NCI-H146 (cell line): ENCODE measurements at regions not wholly inside any gene's neighbourhood (a gene's known extent, or its start where the extent isn't known, plus 50 kb on each side); places are given as distances from the start of the nearest gene placed in this dataset.

Source experiments
- DNase-seq: peaks from one replicate; lab custom pipeline; 2025; lab: John Stamatoyannopoulos, UW

- DNase-seq = no peak
Measured at GRCh38 chr3:65231544-65231943, 543.7 kb upstream of the ADAMTS9 start.

GRCh38 chr3:65230261-65231139 lies 542.7 kb upstream of the ADAMTS9 start:
- no peak for DNase-seq

- no peak for DNase-seq
Measured at GRCh38 chr3:65226287-65226686, 538.5 kb upstream of the ADAMTS9 start.

DNA sequence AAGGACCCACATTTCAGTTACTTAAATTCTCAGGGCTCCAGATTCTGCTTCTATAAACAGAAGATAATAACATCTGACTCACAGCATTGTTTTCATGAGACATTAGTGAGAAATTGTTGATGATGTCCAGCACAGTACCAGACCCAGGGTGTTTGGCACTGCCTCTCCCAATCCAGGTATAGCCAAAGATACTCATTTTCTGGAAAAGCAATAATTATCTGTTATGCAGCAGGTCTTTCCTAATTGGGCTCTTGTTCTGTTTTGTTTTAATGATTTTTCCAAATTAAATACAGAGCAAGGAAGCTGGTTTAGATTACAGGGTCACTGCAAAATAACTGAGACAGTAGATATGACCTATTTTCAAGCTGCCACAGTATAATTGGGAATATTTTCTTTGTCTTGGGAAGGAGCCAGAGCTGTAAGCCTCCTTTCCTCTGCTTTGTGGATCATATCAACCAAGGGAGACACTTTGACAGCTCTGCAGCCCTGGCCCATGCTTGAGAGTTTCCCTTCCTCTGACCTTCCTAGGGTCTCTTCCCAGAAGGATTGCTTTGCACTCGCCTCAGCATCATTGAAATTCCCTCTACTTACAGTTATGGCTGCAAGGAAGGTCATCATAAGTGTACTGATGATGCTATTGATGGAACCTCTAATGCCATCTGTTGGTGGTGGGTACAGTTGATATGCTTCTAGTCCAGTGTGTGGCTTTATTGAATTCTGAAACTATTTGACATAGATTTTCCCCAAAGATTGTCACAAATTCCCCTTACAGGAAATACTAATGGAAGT lies 522.4 kb upstream of the ADAMTS9 start:
- no peak for DNase-seq

GRCh38 chr3:65202395-65202794 lies 514.6 kb upstream of the ADAMTS9 start:
- DNase-seq = no peak

GRCh38 chr3:65201926-65202325 lies 514.1 kb upstream of the ADAMTS9 start:
- no peak for DNase-seq

DNA sequence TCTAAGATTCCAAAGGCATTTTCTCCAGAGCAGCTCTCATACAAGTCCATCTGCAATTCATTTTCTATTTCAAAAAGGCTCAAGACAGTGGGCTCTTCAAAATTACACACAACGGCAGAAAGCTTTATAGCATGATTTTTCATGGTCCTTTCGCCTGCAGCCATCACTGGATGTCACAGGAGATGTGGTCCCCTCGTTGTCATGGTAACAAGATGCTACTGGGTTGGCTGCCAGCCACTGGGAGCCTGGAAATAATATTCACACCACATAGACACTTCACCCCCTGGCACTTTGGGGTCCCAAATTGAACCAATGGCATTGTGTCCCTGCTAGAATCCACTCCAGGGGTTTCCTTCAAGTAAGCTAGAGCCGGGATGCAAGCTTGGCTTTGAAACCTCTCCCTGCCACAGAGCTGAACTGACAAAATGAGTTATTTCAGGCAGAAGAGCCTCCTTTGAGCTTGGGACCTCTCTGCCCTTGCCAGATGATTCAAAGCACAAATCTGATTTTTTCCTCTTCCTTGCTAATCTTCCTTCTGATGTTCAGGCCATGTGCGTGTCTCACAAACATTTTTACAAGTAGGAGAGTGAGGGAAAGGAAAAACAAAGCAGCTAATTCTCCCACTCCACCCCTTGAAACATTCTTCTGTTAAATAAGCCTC lies 512.6 kb upstream of the ADAMTS9 start:
- no peak for DNase-seq

- no peak for DNase-seq
Measured at GRCh38 chr3:65196663-65197062, 508.9 kb upstream of the ADAMTS9 start.

- DNase-seq = no peak
Measured at GRCh38 chr3:65195211-65196006, 507.6 kb upstream of the ADAMTS9 start.

- DNase-seq = no peak
Measured at GRCh38 chr3:65194744-65195143, 506.9 kb upstream of the ADAMTS9 start.

GRCh38 chr3:65194047-65194714 lies 506.4 kb upstream of the ADAMTS9 start:
- DNase-seq = no peak

DNA sequence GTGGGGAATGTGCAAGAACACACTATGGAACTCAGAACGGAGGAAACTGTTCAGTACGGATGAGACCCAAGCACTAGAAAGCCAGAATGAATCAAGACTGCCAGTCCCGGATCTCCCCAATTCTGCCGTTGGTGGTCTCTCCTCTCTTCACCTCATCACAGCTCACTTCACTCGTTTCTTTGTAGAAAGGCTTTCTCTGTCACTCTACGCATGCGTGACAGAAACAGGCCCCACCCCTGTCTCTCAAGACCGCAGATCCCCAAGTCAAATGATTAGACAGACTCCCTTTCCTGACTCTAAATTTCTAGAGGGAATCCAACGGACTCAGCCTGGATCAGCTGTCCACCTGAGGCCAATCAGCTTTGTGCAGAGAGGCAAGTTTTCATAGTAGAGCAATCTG lies 505.7 kb upstream of the ADAMTS9 start:
- DNase-seq = no peak

DNA sequence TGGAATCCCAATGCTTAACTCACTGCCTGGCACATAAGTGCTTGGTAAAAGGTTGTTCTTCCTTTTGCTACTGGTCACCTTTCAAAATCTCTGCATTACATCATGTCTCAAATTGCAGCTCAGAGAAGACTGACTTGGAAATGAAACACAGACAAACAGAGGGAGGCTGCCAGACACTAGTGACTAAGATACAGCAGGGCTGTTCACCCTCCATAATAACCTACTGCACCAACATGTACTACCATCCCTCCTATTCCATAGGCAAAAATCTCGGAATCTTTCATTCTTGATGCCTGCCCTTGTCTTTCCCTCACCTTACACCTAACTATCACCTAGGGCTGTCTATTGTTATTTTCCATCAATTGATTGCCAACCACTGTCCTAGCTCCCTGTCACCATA lies 502.3 kb upstream of the ADAMTS9 start:
- no peak for DNase-seq

- no peak for DNase-seq
Measured at GRCh38 chr3:65186268-65186667, 498.5 kb upstream of the ADAMTS9 start.

DNA sequence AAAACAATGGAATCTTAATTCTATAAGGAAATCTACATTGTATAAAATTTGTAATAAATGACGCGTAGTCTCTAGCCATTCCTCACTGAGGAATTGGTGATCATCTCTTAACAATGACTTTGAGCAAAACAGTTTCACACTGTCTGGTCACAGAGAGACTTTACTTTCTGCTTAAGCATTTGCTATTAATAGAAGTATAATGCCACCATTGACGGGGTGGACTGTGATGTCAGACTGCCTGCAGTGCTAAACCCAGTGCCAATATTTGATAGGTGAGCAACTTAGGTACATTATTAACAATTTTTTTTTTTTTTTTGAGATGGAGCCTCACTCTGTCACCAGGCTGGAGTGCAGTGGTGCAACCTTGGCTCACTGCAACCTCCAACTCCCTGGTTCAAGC lies 494.9 kb upstream of the ADAMTS9 start:
- DNase-seq = no peak

GRCh38 chr3:65182085-65182484 lies 494.3 kb upstream of the ADAMTS9 start:
- DNase-seq = no peak

- DNase-seq = no peak
Measured at GRCh38 chr3:65181391-65181871, 493.6 kb upstream of the ADAMTS9 start.

DNA sequence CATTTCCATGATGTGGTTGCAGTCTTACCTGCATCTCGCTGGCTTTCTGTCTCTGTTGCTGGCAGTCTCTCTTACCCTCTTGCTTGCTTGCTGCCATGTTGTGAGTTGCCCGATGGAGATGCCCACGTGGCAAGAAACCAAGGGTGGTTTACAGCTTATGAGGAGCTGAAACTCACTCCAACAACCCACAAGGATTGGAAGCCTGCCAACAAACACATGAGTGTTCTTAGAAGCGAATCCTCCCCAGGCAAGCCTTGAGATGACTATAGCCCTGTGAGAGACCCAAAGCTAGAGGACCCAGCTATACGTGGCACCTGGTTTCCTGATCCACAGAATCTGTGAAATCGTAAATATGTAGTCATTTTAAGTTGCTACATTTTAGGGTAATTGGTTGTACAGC lies 490.9 kb upstream of the ADAMTS9 start:
- no peak for DNase-seq

DNA sequence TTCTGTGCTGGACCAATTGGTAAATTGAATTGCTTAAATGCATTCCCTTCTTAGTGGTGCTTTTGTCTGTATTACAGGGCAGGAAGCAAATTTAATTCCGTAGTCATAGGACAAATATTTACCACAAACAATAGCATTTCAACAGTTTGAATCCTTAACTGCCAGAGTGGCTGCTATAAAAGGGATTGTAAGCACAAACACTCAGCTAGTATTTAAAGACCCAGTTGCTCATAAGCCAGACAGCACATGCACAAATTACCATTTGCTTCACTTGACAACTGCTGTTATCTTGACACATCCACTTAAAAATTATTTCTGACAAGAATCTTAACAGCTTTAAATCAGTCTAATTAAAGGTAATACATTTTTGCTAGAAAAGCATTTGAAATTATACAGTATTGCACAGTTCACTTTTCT lies 490.2 kb upstream of the ADAMTS9 start:
- no peak for DNase-seq

DNA sequence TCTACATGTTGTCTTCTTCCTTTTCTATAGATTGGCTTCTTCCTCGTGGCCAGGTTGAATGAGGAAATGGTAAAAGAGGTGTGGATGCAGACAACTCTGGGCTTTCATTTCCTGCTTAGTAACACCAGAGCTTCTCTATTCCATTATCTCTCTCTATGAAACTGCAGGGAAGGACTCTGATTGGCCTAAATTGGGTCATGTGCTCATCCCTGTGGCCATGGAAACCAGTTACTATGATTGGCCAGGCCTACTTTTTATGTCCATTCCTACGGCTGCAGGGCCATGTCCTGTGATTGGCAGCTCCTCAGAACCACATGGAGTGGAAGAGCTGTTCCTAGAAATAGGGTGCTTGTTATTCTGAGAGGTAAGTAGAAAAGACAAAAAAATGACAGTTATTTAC lies 486.9 kb upstream of the ADAMTS9 start:
- DNase-seq = no peak

DNA sequence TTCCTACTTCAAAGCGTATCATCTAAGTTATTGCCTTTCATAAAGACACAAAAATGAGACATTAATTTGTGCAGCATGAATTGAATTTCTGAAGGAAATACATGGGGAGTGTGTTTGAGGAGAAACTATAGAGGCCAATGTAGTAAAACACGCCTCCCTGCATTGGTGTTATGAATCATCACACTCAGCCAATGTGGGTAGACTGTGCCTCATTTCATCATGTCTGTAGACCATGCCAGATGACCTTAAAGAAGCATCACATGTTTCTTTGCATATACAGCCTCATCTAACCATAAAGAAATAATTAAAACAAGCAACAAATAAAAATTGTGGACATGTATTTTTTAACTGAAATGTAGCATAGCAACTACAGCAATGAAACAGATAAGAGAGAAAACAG lies 486.0 kb upstream of the ADAMTS9 start:
- no peak for DNase-seq
